ENCODE measurements at regions not wholly inside any gene's neighbourhood (a gene's known extent, or its start where the extent isn't known, plus 50 kb on each side); places are given as distances from the start of the nearest gene placed in this dataset.
"Not testable (repeated sequence)": the region's sequence is repeated elsewhere in the genome, so short reads cannot be mapped to it uniquely, and the experiment has no call there.

GRCh38 chr1:146883190-146883589 is 54.9 kb upstream of the NBPF12 start:
- DNase-seq, result not testable (repeated sequence)

- DNase-seq, result not testable (repeated sequence)
Measured at GRCh38 chr1:146881096-146881495, 57.0 kb upstream of the NBPF12 start.

DNA sequence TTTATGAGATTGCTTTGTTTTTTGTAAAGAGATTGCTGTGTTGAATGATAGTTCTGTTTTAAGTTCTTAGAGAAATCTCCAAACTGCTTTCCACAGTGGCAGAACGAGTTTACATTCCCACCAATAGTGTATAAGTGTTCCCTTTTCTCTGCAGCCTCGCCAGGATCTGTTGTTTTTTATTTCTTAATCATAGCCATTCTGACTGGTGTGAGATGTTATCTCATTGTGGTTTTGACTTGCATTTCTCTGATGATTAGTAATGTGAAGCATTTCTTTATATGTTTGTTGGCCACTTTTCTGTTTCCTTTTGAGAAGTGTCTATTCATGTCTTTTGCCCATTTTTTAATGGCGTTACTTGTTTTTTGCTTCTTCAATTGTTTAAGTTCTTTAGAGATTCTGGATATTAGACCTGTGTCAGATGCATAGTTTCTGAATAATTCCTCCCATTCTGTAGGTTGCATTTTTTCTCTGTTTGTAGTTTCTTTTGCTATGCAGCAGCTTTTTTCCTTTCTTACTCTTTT is 74.3 kb upstream of the NBPF12 start:
- DNase-seq, result not testable (repeated sequence)

DNA sequence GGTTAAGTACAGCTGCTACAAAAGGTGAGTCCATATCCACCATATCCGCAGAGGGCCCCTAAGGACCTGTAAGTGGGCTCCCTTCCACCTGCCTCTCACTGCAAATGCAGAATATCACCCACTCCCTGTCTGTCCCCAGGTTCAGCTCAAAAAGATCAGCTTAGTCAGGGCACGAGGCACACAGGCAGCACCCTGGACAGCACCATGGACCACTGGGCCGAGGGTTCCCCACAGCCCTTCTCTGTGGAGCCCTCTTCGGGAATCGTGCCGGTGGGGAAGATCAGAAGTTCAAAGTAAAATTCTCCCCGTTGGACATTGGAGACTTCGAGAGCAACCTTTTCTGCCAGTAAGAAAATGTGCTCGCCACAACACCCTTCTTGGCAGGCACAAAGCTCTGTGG is 85.0 kb upstream of the NBPF12 start:
- DNase-seq, result not testable (repeated sequence)

DNA sequence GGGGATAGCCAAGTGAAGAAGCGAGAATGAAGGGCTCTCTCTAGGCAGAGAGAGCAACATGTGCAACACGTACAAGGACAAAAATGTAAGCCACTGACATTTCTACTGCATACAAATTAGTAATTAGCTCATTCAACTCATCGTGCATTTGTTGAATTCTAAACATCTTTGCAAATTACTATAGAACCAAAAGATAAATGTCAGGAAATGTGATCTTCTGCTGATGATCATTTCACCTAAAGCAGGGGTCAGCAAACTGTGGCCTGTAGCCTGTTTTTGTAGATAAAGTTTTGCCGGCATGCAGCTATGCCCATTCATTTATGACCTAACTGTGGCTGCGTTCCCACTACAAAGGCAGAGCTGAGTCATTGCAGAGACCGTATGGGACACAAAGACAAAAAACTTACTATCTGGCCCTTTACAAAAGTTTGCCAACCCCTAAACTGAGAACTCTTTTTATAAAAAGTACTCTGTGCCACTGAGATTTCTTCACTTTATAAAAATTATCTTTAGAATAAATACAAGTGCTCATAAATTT is 87.7 kb upstream of the NBPF12 start:
- not testable (repeated sequence) for DNase-seq

GRCh38 chr1:146838725-146839124 is 99.4 kb upstream of the NBPF12 start:
- not testable (repeated sequence) for DNase-seq

DNA sequence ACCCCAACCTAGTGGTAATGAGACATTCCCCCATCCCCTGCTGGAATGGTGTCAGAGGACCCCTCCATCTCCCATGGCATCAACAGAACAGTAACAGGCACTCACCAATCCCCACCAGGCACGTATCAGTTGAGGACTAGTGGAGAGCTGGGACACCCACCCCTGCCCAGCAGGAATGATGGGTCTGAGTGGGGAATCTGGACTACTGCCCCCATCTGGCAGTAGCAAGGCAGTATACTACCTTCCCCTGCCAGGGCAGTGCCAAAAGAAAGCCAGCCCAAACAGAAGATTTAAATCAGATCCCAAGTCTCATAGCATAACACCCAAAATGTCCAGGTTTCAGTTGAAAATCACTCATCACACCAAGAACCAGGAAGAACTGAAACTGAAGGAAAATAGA is 111.2 kb upstream of the NBPF12 start:
- DNase-seq, result not testable (repeated sequence)

DNA sequence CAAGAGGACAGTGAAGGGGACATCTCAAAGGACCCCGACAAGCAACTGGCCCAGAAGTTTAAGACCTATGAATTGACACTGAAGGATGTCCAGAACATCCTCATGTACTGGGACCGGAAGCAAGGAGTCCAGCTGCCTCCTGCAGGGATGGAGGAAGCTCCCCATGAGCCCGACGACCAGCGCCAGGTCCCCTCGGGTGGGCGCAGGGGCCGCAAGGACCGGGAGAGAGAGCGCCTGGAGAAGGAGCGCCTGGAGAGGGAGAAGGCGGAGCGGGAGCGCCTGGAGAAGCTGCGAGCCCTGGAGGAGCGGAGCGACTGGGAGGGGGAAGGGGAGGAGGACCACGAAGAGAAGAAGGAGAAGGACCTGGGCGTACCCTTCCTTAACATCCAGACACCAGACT is 143.9 kb upstream of the NBPF12 start:
- not testable (repeated sequence) for DNase-seq

DNA sequence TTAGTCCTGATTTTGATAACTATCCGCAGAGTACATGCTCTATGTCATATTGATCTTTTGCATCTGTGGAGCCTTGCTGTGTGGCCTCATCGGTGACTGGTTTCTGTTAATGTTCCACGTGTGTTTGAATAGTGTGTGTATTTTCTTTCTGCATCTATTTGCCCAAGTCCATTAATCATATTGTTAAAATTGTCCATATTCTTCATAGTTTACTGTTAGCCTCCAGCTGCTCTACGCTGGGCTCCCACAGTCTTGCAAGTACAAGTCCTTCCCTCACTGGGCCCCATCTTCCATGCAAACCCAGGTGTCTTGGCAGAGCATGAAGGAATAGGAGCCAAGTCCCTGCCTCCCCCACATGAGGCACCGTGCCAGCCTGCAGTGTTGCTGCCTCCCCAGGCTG is 145.4 kb upstream of the NBPF12 start:
- DNase-seq, result not testable (repeated sequence)

GRCh38 chr1:146784212-146784940 is 153.7 kb upstream of the NBPF12 start:
- not testable (repeated sequence) for DNase-seq

DNA sequence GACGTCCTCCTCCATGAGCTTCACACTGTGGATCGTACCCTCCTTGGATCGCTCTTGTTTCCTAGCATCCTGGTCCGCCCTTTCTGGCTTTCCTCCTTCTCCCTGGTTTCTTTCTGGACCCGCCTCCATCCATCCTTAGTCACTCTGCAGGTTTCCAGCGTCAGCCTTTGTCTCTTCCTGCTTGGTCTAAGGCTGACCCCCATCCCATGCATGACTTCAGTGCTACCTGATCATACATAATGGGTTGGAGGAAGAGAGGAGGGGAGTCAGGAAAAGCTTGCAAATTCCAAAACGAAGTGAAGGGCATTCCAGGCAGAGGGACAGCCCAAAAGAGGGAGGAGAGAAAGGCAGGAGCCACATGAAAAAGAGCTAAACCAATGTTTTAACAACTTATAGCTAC is 156.9 kb upstream of the NBPF12 start:
- not testable (repeated sequence) for DNase-seq

- DNase-seq, result not testable (repeated sequence)
Measured at GRCh38 chr1:146777826-146778602, 160.1 kb upstream of the NBPF12 start.

DNA sequence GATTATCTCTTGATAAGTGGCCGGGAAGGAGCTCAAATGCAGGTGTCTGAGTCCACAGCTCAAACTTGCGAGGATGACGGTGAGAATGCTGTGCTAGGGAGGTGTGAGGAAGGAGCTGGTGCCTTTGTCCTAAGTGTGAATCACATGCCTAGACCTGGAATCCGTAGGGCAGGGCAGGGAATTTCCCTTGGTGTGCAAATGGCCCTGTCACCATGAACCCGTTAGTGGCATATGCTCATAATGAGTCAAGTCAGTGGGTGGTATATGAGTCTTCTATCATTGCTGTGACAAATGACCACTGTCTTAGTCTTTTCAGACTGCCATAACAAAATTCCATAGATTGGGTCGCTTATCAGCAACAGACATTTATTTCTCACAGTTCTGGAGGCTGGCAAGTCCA is 163.1 kb upstream of the NBPF12 start:
- not testable (repeated sequence) for DNase-seq

DNA sequence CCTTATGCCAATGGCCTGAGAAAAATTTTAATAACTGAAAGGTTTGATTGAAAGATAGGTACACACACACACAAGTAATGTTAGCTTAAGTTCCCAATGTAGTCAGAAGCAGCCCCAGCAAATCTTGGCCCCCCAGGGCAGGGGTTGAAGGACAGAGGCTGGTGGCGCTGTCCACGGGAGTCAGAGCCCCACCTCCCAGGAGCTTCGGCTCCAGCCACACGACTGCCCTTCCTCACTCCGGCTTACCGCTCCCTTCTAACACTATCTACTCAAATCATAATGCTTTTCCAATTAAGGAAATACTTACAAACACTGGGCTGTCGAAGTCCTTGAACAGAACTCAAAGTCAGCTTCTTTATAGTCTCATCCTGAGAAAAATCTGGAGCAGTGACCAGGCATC is 163.9 kb upstream of the NBPF12 start:
- not testable (repeated sequence) for DNase-seq

- DNase-seq, result not testable (repeated sequence)
Measured at GRCh38 chr1:146771409-146771808, 166.7 kb upstream of the NBPF12 start.

GRCh38 chr1:146770998-146771397 is 167.1 kb upstream of the NBPF12 start:
- not testable (repeated sequence) for DNase-seq

DNA sequence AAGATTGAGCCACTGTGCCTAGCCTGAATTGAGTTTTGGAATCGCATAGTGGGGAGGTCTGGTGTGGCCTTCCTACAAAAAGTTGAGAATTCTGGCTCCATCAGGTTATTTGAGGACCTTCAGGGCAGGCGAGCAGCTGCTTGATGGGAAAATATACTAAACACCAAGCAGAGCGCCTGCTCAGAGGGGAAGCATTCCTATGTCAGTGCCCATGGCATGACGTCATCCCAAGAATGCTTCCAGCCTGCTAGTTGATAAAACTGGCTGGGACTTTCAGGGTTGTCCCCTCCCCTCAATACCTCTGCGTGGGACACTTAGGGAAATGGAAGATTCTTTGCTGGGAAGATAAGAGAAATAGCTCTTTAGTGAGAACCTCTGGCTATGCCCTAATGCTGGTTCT is 174.9 kb upstream of the NBPF12 start:
- not testable (repeated sequence) for DNase-seq

DNA sequence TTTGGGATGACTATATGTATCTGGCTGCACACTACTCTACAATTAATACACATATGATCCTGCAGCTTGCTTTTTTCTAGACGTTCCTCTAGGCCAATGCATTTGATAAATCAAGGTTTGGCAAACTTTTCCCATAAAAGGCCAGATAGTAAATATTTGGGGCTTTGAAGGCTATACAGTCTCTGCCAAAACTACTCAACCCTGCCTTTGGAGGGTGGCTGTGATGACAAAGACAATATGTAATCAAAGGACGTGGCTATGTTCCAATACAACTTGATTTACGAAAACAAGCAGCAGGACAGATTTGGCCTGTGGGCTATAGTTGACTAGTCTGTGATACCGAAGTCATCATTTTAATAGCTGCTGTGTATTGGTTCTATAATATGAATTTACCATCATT is 181.3 kb upstream of the NBPF12 start:
- not testable (repeated sequence) for DNase-seq

GRCh38 chr1:146748686-146749085 is 189.4 kb upstream of the NBPF12 start:
- not testable (repeated sequence) for DNase-seq

GRCh38 chr1:146731981-146732680 is 206.0 kb upstream of the NBPF12 start:
- not testable (repeated sequence) for DNase-seq

DNA sequence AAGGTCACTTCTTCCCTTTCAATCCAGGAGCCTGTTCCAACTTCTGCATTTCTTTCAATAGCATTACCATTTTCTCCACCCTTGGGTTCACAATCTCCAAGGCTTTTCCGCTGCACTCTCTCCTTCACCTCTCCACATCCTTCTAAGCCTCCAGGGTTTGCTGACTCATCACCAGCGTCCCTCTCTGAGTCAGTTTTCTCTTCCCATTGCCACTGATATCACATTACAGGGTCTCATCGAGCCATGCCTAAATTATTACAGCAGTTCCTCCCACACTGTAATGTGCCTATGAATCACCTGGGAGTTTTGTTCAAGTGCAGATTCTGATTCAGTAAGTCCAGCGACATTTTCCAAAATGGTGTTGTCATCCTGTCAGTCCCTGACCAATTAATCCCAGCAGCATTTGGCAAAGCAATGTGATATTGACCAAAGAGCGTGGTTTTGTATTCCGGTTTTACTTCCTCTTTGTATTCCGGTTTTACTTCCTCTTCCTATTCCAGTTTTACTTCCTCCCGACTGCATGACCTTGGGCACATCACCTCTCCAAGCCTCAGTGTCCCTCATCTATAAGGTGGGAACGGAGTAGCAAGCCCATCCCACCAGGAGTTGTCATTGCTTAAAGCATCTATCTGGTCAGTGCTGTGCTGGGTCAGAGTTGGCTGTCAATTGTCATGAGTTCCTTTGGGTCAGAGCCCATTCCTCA is 208.3 kb upstream of the NBPF12 start:
- not testable (repeated sequence) for DNase-seq

DNA sequence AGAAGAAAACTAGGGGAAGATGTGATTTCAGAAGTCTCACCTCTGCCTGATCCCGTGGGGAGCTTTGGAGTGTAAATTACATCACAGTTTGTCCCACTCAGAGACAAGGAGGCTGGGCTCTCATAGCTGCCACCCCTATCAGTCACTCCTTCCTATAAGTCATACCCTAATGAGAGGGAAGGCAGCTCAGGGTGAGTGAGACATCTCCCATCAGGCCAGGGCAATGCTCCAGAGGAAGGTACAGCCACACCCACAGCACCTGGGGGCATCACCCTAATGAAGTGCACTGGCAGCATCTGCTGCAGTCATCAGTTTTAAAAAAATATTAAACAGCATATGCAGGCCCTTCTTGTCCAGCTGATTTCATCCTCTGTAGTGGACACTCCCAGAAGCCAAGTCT is 223.1 kb upstream of the NBPF12 start:
- not testable (repeated sequence) for DNase-seq
